ENCODE measurements at regions not wholly inside any gene's neighbourhood (a gene's known extent, or its start where the extent isn't known, plus 50 kb on each side); places are given as distances from the start of the nearest gene placed in this dataset.

GRCh38 chr19:5261156-5261890 lies 79.3 kb downstream of the PTPRS start:
- DNase-seq = no peak
- intact Hi-C loops (cut with DNase I) = no loop called here

GRCh38 chr19:5260381-5260967 lies 80.1 kb downstream of the PTPRS start:
- no peak for DNase-seq
- intact Hi-C loops (cut with DNase I) = no loop called here

GRCh38 chr19:5259750-5260149 lies 80.9 kb downstream of the PTPRS start:
- intact Hi-C loops (cut with DNase I) = no loop called here
- no peak for DNase-seq

DNA sequence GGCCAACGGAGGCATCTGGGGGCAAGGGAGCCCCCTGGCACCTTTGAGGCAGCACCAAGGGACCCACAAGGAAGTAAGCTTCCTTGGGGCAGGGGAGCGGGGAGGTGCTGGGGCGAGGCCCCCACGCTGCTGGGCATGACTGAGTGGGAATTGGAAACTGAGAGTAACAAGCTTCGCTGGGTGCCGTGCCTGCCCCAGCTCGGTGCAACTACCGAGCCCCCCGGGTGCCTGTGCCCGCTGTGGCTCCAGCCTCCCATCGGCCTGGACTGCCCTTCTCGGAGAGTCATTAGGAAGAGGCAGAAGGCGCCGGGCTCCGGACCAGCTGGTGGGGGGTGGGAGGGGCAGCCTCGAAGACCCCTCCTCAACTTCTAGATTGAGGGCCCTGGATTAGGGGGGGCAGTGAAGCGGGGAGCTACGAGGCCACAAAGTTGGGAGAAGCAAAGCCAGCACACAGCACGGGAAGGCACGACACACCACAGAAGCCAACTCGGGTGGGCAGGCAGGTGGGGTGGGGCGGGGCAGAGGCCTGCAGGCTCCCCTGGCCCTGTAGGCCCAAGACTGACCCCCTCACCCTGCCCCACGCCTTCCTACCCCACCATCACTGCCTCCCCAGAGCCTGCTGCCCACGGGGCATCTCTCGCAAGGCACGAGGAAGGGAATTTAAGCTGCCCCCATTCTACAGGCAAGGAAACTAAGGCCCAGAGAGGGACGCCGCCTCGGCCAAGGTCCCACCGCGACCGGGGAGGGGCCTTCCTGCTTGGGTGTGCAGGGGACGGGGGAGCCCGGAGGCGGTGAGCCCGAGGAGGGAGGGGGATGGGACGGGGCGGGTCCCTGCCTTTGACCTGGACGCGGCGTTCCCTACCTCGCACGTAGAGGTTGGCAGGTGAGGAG lies 83.2 kb downstream of the PTPRS start:
- no peak for DNase-seq

DNA sequence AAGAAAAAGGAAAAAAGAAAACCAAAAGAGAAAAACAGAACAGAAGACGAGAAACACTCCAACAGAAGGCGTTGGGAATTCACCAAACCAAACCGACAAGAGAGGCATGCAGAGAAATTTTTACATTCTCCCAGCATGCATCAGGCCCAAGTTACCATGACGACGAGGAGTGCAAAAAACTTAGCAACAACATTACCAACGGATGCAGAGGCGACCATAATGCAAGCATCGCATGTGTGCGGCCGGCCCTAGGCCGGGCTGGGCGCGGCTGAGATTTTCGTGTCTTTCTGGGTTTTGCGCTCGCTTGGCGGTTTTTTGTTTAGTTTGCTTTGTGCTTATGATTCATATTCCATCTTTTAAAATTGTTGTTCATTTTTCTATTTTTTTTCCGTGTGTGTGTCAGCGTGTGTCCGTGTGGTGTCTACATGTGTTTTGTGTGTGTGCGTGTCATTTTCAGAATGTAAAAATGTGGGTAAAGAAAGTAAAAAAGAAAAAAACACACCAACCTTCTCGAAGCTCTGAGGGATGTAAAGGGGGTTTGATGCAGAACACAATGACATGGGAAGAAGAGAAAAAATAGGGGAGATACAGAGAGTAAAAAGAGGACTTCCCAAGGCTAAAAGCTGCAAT lies 84.9 kb downstream of the PTPRS start:
- intact Hi-C loops (cut with DNase I) = no loop called here
- DNase-seq = peak in 3 of 42 donors; percentile 9 to 50 (median 24)

More for the DNA sequence above, 83.2 kb downstream of the PTPRS start:
- intact Hi-C loops (cut with DNase I) = no loop called here

- DNase-seq = no peak
- intact Hi-C loops (cut with DNase I) = no loop called here
These were observed 85.7 kb downstream of the PTPRS start for GRCh38 chr19:5254944-5255343.

- no peak for DNase-seq
- intact Hi-C loops (cut with DNase I) = no loop called here
These were observed 86.1 kb downstream of the PTPRS start for GRCh38 chr19:5254543-5254942.

GRCh38 chr19:5253406-5254110 lies 87.1 kb downstream of the PTPRS start:
- intact Hi-C loops (cut with DNase I) = no loop called here
- peak in 1 of 42 donors; percentile 50 for DNase-seq

GRCh38 chr19:5251096-5252065 lies 89.2 kb downstream of the PTPRS start:
- intact Hi-C loops (cut with DNase I) = no loop called here
- no peak for DNase-seq

- DNase-seq = peak; percentile 50 to 91 (median 74)
- intact Hi-C loops (cut with DNase I) = no loop called here
These were observed 90.4 kb downstream of the PTPRS start for GRCh38 chr19:5250127-5250659.

DNA sequence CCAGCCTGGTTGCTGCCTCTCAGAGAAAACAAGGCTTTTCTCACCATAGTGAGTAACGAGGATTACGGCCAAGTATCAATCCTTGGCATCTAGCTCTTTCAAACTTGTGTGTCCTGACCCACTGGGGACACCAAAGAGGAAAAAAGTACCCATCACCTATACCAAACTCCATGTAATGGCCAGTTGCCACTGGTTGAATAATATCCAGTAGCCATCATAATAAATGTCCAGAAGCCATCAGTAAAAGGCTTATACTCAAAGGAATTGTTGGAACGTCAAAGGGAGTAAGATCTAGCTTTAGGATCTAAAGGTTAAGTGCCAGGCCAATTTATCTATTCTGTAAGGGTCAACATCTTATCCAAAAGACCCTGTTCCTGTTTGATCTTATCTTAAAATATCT lies 91.1 kb downstream of the PTPRS start:
- no peak for DNase-seq
- intact Hi-C loops (cut with DNase I) = no loop called here

DNA sequence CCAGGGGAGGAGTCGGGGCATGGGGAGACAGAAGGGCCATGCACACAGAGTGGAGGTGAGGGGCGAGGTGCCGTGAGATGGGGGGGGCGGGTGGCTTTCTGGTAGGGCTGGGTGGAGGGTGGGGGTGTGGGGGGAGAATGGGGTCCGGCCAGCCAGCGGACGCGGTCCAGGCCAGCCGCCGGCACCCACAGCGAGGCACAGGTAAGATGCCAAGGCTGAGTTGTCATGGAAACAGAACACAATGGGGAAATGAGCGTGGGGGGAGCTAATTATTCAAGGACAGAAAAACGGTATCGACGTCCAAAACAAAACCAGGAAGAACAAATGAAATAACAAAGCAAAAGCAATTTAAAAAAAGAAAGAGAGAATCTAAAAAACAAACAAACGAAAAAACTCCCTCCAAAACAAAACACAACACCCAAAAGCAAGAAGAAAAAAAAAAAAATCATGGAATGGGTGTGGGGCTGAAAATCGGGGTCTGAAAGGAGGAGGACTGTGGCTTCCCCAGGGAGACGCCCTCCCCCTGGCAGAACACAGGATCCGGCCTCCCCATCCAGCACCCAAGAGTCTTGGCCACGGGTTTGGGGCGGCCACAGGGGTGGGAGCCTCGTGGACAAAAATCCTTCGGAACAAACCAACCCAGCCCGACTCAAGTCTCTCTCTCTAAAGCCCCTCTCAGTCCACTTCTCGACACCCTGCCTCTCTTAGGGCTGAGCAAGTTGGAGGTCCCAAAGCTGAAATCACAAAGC lies 92.5 kb downstream of the PTPRS start:
- intact Hi-C loops (cut with DNase I) = no loop called here
- peak in 8 of 42 donors; percentile 9 to 58 (median 24) for DNase-seq

- intact Hi-C loops (cut with DNase I) = no loop called here
- no peak for DNase-seq
These were observed 94.0 kb downstream of the PTPRS start for GRCh38 chr19:5246554-5247155.

GRCh38 chr19:5245631-5246553 lies 94.7 kb downstream of the PTPRS start:
- intact Hi-C loops (cut with DNase I) = no loop called here
- no peak for DNase-seq

DNA sequence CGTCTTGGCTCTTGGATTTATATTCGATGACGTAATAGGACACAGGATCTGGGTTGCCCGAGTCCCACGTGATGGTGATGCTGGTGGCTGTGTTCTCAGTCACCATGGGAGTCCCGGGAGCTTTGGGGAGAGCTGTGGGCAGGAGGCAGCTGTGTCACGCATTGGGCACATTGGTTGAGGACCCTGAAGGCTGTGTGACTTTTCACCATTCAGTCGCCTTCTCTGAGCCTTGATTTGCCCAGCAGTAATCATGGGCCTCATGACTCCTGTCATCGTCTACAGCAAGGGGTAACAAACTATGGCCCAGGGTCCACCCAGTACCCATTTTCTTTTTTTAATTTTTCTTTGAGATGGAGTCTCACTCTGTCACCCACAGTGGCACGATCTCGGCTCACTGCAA lies 96.3 kb downstream of the PTPRS start:
- intact Hi-C loops (cut with DNase I) = no loop called here
- no peak for DNase-seq

All from head of caudate nucleus (tissue), 42 donors.